GM12872 (cell line): ENCODE measurements at regions not wholly inside any gene's neighbourhood (a gene's known extent, or its start where the extent isn't known, plus 50 kb on each side); places are given as distances from the start of the nearest gene placed in this dataset.

Source experiments
- CTCF ChIP-seq: IDR thresholded peaks from 3 replicates; pipeline ENCODE4 v1.5.1; 2011; ENCODE audit warnings: low read depth, mild to moderate bottlenecking, low read length, moderate library complexity; ENCODE audit not compliant: insufficient read depth

- no peak for TF ChIP-seq CTCF
Measured at GRCh38 chr6:53974941-53975340, 136.3 kb upstream of the MLIP start.

- no peak for TF ChIP-seq CTCF
Measured at GRCh38 chr6:53975941-53976615, 135.2 kb upstream of the MLIP start.

- no peak for TF ChIP-seq CTCF
Measured at GRCh38 chr6:53977551-53977950, 133.7 kb upstream of the MLIP start.

GRCh38 chr6:53979468-53980067 is 131.7 kb upstream of the MLIP start:
- peak; percentile 70 for TF ChIP-seq CTCF

- no peak for TF ChIP-seq CTCF
Measured at GRCh38 chr6:53982366-53983050, 128.7 kb upstream of the MLIP start.

GRCh38 chr6:53983301-53983700 is 127.9 kb upstream of the MLIP start:
- TF ChIP-seq CTCF = no peak

- TF ChIP-seq CTCF = no peak
Measured at GRCh38 chr6:53984163-53984562, 127.1 kb upstream of the MLIP start.
